Mesenchymal stem cell (in vitro differentiated cells and primary cell): ENCODE measurements at regions not wholly inside any gene's neighbourhood (a gene's known extent, or its start where the extent isn't known, plus 50 kb on each side); places are given as distances from the start of the nearest gene placed in this dataset.

Experiments
- DNase-seq: peaks from one replicate; pipeline ENCODE4 v3.0.0-alpha.2; 2013
- H2AFZ ChIP-seq: one replicate; pipeline ENCODE4 v1.6.1; 2013; ENCODE audit warnings: low read depth, mild to moderate bottlenecking, control low read depth, inconsistent platforms, low read length, moderate library complexity
- H2AK5ac ChIP-seq: 2 replicates; pipeline ENCODE4 v1.6.1; 2013; ENCODE audit warnings: low read length, moderate library complexity, mild to moderate bottlenecking, inconsistent platforms; ENCODE audit not compliant: severe bottlenecking
- H2BK120ac ChIP-seq: one replicate; pipeline ENCODE4 v1.6.1; 2013; ENCODE audit warnings: low read depth, mild to moderate bottlenecking, inconsistent platforms, low read length, moderate library complexity
- H2BK12ac ChIP-seq, 2 experiments: one replicate each; pipeline ENCODE4 v1.6.1; 2013; ENCODE audit warnings: inconsistent platforms in 2 of 2, low read length in 2 of 2, mild to moderate bottlenecking in 2 of 2, moderate library complexity in 2 of 2, control low read depth in 1 of 2
- H2BK15ac ChIP-seq: one replicate; pipeline ENCODE4 v1.6.1; 2013; ENCODE audit warnings: mild to moderate bottlenecking, low read depth, inconsistent platforms; ENCODE audit not compliant: poor library complexity, severe bottlenecking
- H2BK5ac ChIP-seq: 2 replicates; pipeline ENCODE4 v1.6.1; 2013; ENCODE audit warnings: low read depth, mild to moderate bottlenecking, low read length, control low read depth, inconsistent platforms; ENCODE audit not compliant: poor library complexity, severe bottlenecking
- H3K14ac ChIP-seq, 2 experiments: one replicate each; pipeline ENCODE4 v1.6.1; 2013; ENCODE audit warnings: inconsistent platforms in 2 of 2, low read length in 2 of 2, control low read depth in 1 of 2, mild to moderate bottlenecking in 1 of 2, moderate library complexity in 1 of 2
- H3K18ac ChIP-seq, 2 experiments: one replicate each; pipeline ENCODE4 v1.6.1; 2013; ENCODE audit warnings: inconsistent platforms in 2 of 2, low read length in 2 of 2, control low read depth in 1 of 2, low read depth in 1 of 2, mild to moderate bottlenecking in 1 of 2
- H3K23ac ChIP-seq, 2 experiments: one replicate each; pipeline ENCODE4 v1.6.1; 2013; ENCODE audit warnings: inconsistent platforms in 2 of 2, low read length in 2 of 2, mild to moderate bottlenecking in 2 of 2, moderate library complexity in 2 of 2, control low read depth in 1 of 2
- H3K27ac ChIP-seq: 2 replicates; pipeline ENCODE4 v1.5.1; 2013; ENCODE audit warnings: mild to moderate bottlenecking, moderate library complexity, low read length, control low read depth, inconsistent platforms; ENCODE audit not compliant: poor library complexity, severe bottlenecking
- H3K27me3 ChIP-seq, 2 experiments: 2 replicates each; pipeline versions ENCODE4 v1.6.1 to v1.7.0; 2013; ENCODE audit warnings: low read length in 2 of 2, mild to moderate bottlenecking in 2 of 2, moderate library complexity in 2 of 2, control low read depth in 1 of 2, inconsistent platforms in 1 of 2; ENCODE audit not compliant: control insufficient read depth in 1 of 2, insufficient read depth in 1 of 2
- H3K36me3 ChIP-seq, 2 experiments: 2 replicates each; pipeline versions ENCODE4 v1.6.1 to v1.7.0; 2013; ENCODE audit warnings: low read length in 2 of 2, control low read depth in 1 of 2, inconsistent platforms in 1 of 2, low read depth in 1 of 2, mild to moderate bottlenecking in 1 of 2; ENCODE audit not compliant: insufficient read depth in 2 of 2, control insufficient read depth in 1 of 2
- H3K4ac ChIP-seq, 2 experiments: one replicate each; pipeline ENCODE4 v1.6.1; 2013; ENCODE audit warnings: inconsistent platforms in 2 of 2, low read length in 2 of 2, mild to moderate bottlenecking in 2 of 2, moderate library complexity in 2 of 2, control low read depth in 1 of 2, low read depth in 1 of 2
- H3K4me1 ChIP-seq: 2 replicates; pipeline ENCODE4 v1.6.1; 2013; ENCODE audit warnings: low read depth, low read length, control low read depth; ENCODE audit not compliant: control insufficient read depth, insufficient read depth
- H3K4me2 ChIP-seq: 2 replicates; pipeline ENCODE4 v1.6.1; 2013; ENCODE audit warnings: low read length, mild to moderate bottlenecking, inconsistent platforms; ENCODE audit not compliant: poor library complexity, severe bottlenecking
- H3K4me3 ChIP-seq, 2 experiments: 2 replicates each; pipeline versions ENCODE4 v1.5.1 to v1.7.0; 2013; ENCODE audit warnings: low read length in 2 of 2, mild to moderate bottlenecking in 2 of 2, control low read depth in 1 of 2, low read depth in 1 of 2; ENCODE audit not compliant: insufficient read depth in 1 of 2
- H3K79me1 ChIP-seq: replicated peaks from 2 replicates; pipeline ENCODE4 v1.6.1; 2013; ENCODE audit warnings: mild to moderate bottlenecking, control low read depth, low read length, inconsistent platforms; ENCODE audit not compliant: poor library complexity, severe bottlenecking
- H3K9ac ChIP-seq: 2 replicates; pipeline ENCODE4 v1.7.0; 2013; ENCODE audit warnings: mild to moderate bottlenecking, low read length, moderate library complexity
- H3K9me3 ChIP-seq: 2 replicates; pipeline ENCODE4 v1.7.0; 2013; ENCODE audit warnings: mild to moderate bottlenecking, low read length; ENCODE audit not compliant: control insufficient read depth
- H4K8ac ChIP-seq: one replicate; pipeline ENCODE4 v1.6.1; 2013; ENCODE audit warnings: inconsistent platforms, mild to moderate bottlenecking, low read length, moderate library complexity
- H4K91ac ChIP-seq: one replicate; pipeline ENCODE4 v1.6.1; 2013; ENCODE audit warnings: mild to moderate bottlenecking, low read length, inconsistent platforms
- WGBS: methylation state at CpG from one replicate; pipeline ENCODE4 v1.1.7; 2013; ENCODE audit warnings: mixed read lengths; 5-methylcytosine and 5-hydroxymethylcytosine counted together

DNA sequence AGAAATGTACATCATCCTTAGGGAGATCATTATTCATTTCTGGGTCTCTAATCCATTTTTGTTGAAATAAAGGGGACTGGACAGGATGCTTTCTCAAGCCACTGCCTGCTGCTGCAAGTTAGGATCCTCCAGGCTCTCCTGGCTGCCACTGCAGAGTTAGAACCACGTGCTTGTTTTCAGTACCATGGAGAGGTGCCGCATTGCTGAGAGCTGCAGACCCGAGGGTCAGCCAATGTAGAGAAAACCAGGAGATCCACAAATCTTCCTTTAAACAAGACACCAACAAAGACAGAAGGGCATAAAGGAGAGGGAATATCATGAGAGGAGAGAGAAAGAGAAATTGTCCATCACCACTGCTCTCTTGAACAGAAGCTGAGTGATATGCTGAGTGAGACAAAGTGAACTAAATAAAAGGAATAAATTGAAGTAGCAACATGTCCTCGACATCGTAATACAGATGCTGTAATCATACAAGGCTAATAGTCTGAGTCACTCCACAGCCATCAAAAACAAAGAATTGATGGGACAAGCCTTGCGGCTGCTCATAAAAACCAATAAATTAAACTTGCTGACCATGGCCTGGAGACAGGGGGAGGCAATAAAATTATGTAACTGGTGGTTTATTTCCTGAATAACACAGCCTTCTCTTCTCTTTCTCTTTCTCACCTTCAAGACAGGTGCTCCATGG lies 255.7 kb downstream of the OMA1 start:
- 57% methylated on average over 4 of the region's 6 CpGs for WGBS
- Histone ChIP-seq H3K23ac (no peak overlapping the region), H2BK15ac (no peak overlapping the region), H3K27ac (no peak overlapping the region), H2AK5ac (no peak overlapping the region), H3K4ac (no peak overlapping the region), H4K91ac (no peak overlapping the region), H3K14ac (no peak overlapping the region), H2BK5ac (no peak overlapping the region), H3K4me2 (no peak overlapping the region), H3K9ac (no peak overlapping the region), H2BK12ac (no peak overlapping the region), H3K18ac (no peak overlapping the region), H3K4me3 (no peak overlapping the region), H4K8ac (no peak overlapping the region), H2BK120ac (no peak overlapping the region), H3K79me1 (no peaks in the 10 kb centered on the region), H3K36me3 (no peaks in the 10 kb centered on the region), H2AFZ (no peak overlapping the region), H3K4me1 (no peaks in the 10 kb centered on the region), H3K27me3 (no peaks in the 10 kb centered on the region), H3K9me3 (no peaks in the 10 kb centered on the region)
- peak; percentile 17 for DNase-seq

DNA sequence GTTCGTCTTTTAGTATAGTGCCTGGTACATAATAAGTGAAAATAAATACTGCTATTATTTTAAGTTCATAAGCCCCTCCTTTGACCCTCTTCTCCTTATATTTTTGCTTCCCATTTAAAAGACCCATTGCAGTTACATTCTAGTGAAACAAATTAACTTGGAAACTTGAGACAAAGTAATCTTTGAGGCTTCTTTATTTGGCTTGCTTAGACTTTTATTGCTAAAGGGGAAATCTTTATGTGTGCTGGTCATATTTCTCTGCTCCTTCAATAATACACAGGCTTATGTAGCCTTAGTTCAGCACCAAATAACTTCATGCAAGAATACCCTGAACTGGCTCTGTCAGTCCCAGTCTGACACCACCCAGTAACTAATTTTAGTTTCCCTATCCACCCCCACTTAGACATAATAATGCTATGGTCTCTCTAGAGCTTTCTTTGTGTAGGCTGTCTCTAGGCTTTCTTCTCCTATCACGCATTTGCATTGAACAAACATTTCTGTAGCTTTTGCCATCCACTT lies 257.8 kb downstream of the OMA1 start:
- Histone ChIP-seq H2AFZ (no peak overlapping the region), H3K23ac (no peak overlapping the region), H2AK5ac (no peak overlapping the region), H3K4me1 (no peaks in the 10 kb centered on the region), H4K91ac (no peak overlapping the region), H3K4me3 (no peak overlapping the region), H2BK120ac (no peak overlapping the region), H3K9ac (no peak overlapping the region), H3K79me1 (no peaks in the 10 kb centered on the region), H3K4ac (no peak overlapping the region), H2BK5ac (no peak overlapping the region), H3K27ac (no peak overlapping the region), H3K36me3 (no peaks in the 10 kb centered on the region), H3K9me3 (no peaks in the 10 kb centered on the region), H3K14ac (no peak overlapping the region), H2BK12ac (no peak overlapping the region), H3K18ac (no peak overlapping the region), H2BK15ac (no peak overlapping the region), H4K8ac (no peak overlapping the region), H3K27me3 (no peaks in the 10 kb centered on the region), H3K4me2 (no peak overlapping the region)
- WGBS = 70% methylated on average over 1 of the region's 2 CpGs
- DNase-seq = no peak

DNA sequence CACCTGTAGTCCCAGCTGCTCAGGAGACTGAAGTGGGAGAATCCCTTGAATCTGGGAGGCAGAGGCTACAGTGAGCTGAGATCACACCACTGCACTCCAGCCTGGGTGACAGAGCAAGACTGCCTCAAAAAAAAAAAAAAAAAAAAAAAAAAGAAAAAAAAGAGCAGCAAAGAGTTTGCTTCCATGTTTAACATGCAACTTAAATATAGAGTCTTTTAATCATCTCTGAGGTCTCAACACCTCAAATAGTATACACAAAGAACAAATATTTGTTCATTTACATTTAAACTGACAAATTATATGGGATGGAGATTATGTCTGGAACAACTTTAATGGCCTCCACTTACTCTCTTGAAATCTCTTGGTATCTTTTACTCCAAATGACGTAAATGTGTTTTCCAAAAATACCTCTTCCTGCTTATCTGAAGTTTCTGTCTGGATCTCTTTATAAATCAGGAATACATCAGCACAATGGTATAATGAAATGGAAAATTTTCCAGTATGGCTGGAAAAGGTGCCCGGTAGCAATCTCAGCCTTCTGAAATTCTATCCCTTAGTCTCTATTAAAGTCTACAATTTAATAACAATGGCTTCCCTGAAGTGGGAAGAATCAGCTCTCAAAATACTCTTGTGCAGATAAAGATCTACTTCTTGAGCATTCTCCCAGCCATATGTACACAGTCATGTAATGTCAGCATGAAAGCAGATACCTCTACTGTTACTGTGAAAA lies 258.5 kb downstream of the OMA1 start:
- no peak overlapping the region for H2BK5ac ChIP-seq
- no peaks in the 10 kb centered on the region for H3K9me3 ChIP-seq
- no peak for DNase-seq
- H2AFZ ChIP-seq = no peak overlapping the region
- no peak overlapping the region for H3K14ac ChIP-seq
- H3K4me3 ChIP-seq = no peak overlapping the region
- no CpG with 5 or more reads among the region's 2 CpGs for WGBS
- no peaks in the 10 kb centered on the region for H3K79me1 ChIP-seq
- H3K9ac ChIP-seq = no peak overlapping the region
- H2BK120ac ChIP-seq = no peak overlapping the region
- no peak overlapping the region for H3K23ac ChIP-seq
- no peak overlapping the region for H2BK15ac ChIP-seq
- no peak overlapping the region for H2AK5ac ChIP-seq
- no peak overlapping the region for H4K8ac ChIP-seq
- H3K4ac ChIP-seq = no peak overlapping the region
- no peak overlapping the region for H3K27ac ChIP-seq
- no peaks in the 10 kb centered on the region for H3K4me1 ChIP-seq
- H3K27me3 ChIP-seq = no peaks in the 10 kb centered on the region
- H2BK12ac ChIP-seq = no peak overlapping the region
- H3K4me2 ChIP-seq = no peak overlapping the region
- no peaks in the 10 kb centered on the region for H3K36me3 ChIP-seq
- no peak overlapping the region for H4K91ac ChIP-seq
- no peak overlapping the region for H3K18ac ChIP-seq

DNA sequence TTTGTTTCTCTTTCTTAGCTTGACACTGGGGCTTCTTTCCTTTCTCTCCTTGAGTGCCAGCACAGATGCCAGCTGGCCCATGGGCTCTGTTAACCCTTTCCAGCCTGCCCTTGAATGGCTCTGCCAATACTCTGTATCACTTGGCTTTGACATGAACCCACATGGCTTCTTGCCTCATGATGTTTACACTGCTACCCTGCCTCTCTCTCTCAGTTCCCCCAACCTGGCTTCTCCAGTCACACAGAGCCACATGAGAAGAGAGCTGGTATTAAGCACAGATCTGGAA lies 262.4 kb downstream of the OMA1 start:
- no peak overlapping the region for H3K4ac ChIP-seq
- H2BK15ac ChIP-seq = no peak overlapping the region
- no peak overlapping the region for H2BK120ac ChIP-seq
- H3K79me1 ChIP-seq = no peaks in the 10 kb centered on the region
- H3K14ac ChIP-seq = no peak overlapping the region
- H2AK5ac ChIP-seq = no peak overlapping the region
- no peak overlapping the region for H2BK5ac ChIP-seq
- H2BK12ac ChIP-seq = no peak overlapping the region
- no peak overlapping the region for H3K4me3 ChIP-seq
- H3K23ac ChIP-seq = no peak overlapping the region
- H3K27me3 ChIP-seq = no peaks in the 10 kb centered on the region
- no peaks in the 10 kb centered on the region for H3K36me3 ChIP-seq
- no peak for DNase-seq
- H4K8ac ChIP-seq = no peak overlapping the region
- no peak overlapping the region for H4K91ac ChIP-seq
- no peak overlapping the region for H2AFZ ChIP-seq
- H3K9me3 ChIP-seq = peaks cover 3% of the 10 kb centered on the region
- no peak overlapping the region for H3K9ac ChIP-seq
- no peak overlapping the region for H3K18ac ChIP-seq
- no peaks in the 10 kb centered on the region for H3K4me1 ChIP-seq
- no peak overlapping the region for H3K27ac ChIP-seq
- H3K4me2 ChIP-seq = no peak overlapping the region
